K562 (cell line): ENCODE measurements at regions not wholly inside any gene's neighbourhood (a gene's known extent, or its start where the extent isn't known, plus 50 kb on each side); places are given as distances from the start of the nearest gene placed in this dataset.
"Not testable (repeated sequence)": the region's sequence is repeated elsewhere in the genome, so short reads cannot be mapped to it uniquely, and the experiment has no call there.

ENCODE experiments used
- ARHGAP35 ChIP-seq: fragments of 450-650 bp; IDR thresholded peaks from 2 replicates; pipeline ENCODE4 v1.6.1; 2018; ENCODE audit not compliant: partially characterized antibody
- ELF4 ChIP-seq: fragments of 450-650 bp; formaldehyde crosslinking; IDR thresholded peaks from 2 replicates; pipeline ENCODE4 v1.4.0; 2022; ENCODE audit warnings: missing genetic modification characterization
- MCM3 ChIP-seq: fragments of 450-650 bp; IDR thresholded peaks from 2 replicates; pipeline ENCODE4 v1.6.1; 2016
- MGA ChIP-seq: fragments of 450-650 bp; IDR thresholded peaks from 2 replicates; pipeline ENCODE4 v1.6.1; 2016; ENCODE audit warnings: mild to moderate bottlenecking, moderate library complexity
- MYBL2 ChIP-seq, 2 experiments: fragments of 450-650 bp in 1 of 2; sonication (generic) in 1 of 2; formaldehyde crosslinking in 1 of 2; IDR thresholded peaks; 2 replicates each; pipeline versions ENCODE4 v1.6.1 to v1.8.1; 2017 to 2022; ENCODE audit warnings: borderline replicate concordance in 1 of 2, inconsistent platforms in 1 of 2, low read depth in 1 of 2, mild to moderate bottlenecking in 1 of 2, missing genetic modification reagents in 1 of 2, moderate library complexity in 1 of 2
- THRB ChIP-seq: fragments of 450-650 bp; formaldehyde crosslinking; conservative IDR thresholded peaks from 2 replicates; pipeline ENCODE4 v1.4.0; 2022; ENCODE audit warnings: mild to moderate bottlenecking, missing genetic modification characterization
- TRIM24 ChIP-seq, 2 experiments: fragments of 450-650 bp; IDR thresholded peaks; 2 replicates each; pipeline ENCODE4 v1.6.1; 2016
- TRIM25 ChIP-seq: fragments of 450-650 bp; IDR thresholded peaks from 2 replicates; pipeline ENCODE4 v1.7.0; 2016; ENCODE audit warnings: borderline replicate concordance
- TF ChIP-seq, protein P1 (sequence below), 2 experiments: fragments of 450-650 bp in 1 of 2; IDR thresholded peaks; 2 replicates each; pipeline ENCODE4 v1.6.1; 2011 to 2017; ENCODE audit warnings: low read depth in 2 of 2, antibody characterized with exemption in 1 of 2, borderline replicate concordance in 1 of 2, low read length in 1 of 2, mild to moderate bottlenecking in 1 of 2, mixed read lengths in 1 of 2; ENCODE audit not compliant: control insufficient read depth in 1 of 2

DNA sequence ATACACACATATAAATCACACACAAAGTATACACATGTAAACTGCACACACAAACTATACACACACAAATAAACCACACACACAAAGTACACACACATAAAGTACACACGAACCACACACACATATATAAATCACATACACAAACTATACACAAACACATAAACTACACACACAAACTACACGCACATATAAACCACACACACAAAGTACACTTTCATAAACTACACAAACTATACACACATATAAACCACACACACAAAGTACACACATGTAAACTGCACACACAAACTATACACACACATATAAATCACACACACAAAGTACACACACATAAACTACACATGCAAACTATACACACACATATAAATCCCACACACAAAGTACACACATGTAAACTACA, 347.3 kb downstream of the CNTNAP3B start (continued):
- TF ChIP-seq MGA (0 out of 2 replicates have a peak, but pooled peaks have one; percentile 10), MYBL2 (IDR thresholded peaks at IDR 0.05; ENCODE audit: low read depth) (peak; percentile 19; the same call in 1 of the 2 replicates), ARHGAP35 (peak; percentile 69), ELF4 (CRISPR knock-in tag) (0 out of 2 replicates have a peak, but pooled peaks have one; percentile 35), THRB (CRISPR knock-in tag) (peak; percentile 54; the same call in 1 of the 2 replicates), TRIM25 (peak; percentile 50; the same call in 1 of the 2 replicates), MCM3 (peak; percentile 64; the same call in 1 of the 2 replicates), TRIM24 (IDR thresholded peaks at IDR 0.05) (0 out of 4 replicates have a peak, but pooled peaks of 1 of the 2 experiments have one; percentile 35)
- not testable (repeated sequence) for TF ChIP-seq MYBL2 (CRISPR knock-in tag; IDR thresholded peaks at IDR 0.05; ENCODE audit: borderline replicate concordance)
- TF ChIP-seq, protein P1, sequence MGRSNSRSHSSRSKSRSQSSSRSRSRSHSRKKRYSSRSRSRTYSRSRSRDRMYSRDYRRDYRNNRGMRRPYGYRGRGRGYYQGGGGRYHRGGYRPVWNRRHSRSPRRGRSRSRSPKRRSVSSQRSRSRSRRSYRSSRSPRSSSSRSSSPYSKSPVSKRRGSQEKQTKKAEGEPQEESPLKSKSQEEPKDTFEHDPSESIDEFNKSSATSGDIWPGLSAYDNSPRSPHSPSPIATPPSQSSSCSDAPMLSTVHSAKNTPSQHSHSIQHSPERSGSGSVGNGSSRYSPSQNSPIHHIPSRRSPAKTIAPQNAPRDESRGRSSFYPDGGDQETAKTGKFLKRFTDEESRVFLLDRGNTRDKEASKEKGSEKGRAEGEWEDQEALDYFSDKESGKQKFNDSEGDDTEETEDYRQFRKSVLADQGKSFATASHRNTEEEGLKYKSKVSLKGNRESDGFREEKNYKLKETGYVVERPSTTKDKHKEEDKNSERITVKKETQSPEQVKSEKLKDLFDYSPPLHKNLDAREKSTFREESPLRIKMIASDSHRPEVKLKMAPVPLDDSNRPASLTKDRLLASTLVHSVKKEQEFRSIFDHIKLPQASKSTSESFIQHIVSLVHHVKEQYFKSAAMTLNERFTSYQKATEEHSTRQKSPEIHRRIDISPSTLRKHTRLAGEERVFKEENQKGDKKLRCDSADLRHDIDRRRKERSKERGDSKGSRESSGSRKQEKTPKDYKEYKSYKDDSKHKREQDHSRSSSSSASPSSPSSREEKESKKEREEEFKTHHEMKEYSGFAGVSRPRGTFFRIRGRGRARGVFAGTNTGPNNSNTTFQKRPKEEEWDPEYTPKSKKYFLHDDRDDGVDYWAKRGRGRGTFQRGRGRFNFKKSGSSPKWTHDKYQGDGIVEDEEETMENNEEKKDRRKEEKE (IDR thresholded peaks at IDR 0.05; ENCODE audit: borderline replicate concordance in 1 of 2, control insufficient read depth in 1 of 2, low read depth in 2 of 2, low read length in 1 of 2): 0 out of 4 replicates have a peak, but pooled peaks of 1 of the 2 experiments have one; percentile 33
